CD4-positive, alpha-beta T cell treated with Interleukin-15 for 4 hours (primary cell): ENCODE measurements at regions not wholly inside any gene's neighbourhood (a gene's known extent, or its start where the extent isn't known, plus 50 kb on each side); places are given as distances from the start of the nearest gene placed in this dataset.
"Not testable (repeated sequence)": the region's sequence is repeated elsewhere in the genome, so short reads cannot be mapped to it uniquely, and the experiment has no call there.

Experiments
- DNase-seq: peaks from one replicate; pipeline ENCODE4 v3.0.0-alpha.2; 2020; ENCODE audit warnings: low spot score

DNA sequence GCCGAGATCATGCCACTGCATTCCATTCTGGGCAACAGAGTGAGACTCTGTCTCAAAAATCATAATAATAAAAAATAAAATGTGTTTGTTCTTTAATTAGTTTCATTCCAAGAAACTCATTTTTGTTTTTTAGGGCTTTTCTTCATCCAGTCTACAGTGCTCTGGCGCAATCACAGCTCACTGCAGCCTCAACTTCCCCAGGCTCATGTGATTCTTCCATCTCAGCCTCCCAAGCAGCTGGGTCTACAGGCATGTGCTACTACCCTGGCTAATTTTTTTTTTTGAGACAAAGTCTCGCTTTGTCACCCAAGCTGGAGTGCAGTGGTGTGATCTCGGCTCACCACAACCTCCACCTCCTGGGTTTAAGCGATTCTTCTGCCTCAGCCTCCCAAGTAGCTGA, 143.6 kb upstream of the JARID2 start:
- no peak for DNase-seq

DNA sequence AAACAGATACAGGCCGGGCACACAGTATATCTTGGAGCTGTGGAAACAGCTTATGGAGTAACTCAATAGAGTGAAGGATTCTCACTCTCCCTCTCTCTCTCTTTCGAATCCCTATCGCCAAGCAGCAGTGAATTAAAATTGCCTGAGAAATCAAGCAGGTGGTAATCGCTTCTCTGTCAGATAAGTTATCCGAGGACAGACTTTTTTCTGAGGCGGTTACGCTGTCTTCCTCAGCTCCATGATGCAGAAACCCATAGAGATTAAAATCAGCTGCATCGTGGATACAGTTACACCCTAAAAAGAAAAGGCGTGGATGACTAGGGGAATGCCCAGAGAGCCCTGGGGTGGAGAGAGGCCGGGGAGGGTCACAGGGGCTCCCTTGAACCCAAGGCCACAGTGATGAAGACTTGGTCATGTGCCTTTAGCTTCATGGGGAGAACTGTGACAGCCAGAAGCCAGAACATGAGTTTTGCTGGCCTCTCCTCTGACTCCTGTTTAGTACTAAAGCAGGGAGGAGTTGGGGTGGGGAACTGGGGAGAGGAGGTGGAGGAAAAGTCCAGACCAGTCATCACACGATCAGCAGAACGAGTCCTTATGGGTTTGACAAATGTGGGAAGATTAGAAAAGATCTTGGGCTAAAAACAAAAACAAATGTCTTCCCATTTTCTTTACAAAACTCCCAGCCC, 138.8 kb upstream of the JARID2 start:
- no peak for DNase-seq

DNA sequence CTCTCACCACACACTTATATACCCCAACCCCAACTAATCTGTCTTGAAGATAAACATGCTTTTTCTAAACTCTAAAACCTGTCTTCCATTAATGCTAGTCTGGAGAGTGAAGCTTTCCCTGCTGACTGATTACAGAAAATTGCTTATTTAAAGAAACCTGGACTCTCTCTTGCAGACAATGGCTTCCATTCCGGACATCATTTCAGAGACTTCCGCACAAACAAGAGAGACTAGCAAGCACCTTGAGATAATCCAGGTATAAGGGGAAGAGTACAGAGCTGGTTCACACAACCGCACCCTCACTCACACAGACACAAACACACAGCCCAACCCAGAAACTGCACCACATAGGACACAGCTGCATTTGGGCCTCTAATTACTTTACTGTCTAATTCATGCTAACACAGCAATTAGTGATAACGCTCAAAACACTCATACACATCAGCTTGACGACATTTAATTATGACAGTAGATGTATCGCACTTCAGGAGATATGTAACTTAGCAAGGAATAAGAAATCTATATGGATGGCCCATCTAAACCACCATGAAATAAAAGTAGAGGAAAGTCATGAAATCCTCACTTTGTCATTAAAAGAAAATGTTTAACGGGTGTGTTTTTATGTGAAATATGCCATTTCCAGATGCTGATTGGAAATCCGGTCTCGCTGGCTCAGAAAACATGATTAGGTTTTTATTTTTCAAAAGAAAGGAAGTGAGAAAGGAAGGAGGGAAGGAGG, 138.1 kb upstream of the JARID2 start:
- no peak for DNase-seq

DNA sequence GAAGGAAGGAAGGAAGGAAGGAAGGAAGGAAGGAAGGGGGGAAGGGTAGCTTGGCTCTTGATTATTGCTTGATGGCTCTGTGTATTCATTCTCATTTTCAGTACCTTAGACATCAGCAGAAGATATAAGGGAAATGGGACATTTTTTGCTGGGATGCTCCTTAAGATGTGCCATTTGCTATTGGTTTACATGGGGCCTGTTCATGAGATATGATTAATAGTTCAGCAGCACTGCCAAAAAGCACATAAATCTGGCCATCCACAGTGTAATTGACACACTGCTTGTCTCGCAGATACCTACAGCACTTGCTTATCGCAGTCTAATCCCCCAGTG, 137.5 kb upstream of the JARID2 start:
- no peak for DNase-seq

DNA sequence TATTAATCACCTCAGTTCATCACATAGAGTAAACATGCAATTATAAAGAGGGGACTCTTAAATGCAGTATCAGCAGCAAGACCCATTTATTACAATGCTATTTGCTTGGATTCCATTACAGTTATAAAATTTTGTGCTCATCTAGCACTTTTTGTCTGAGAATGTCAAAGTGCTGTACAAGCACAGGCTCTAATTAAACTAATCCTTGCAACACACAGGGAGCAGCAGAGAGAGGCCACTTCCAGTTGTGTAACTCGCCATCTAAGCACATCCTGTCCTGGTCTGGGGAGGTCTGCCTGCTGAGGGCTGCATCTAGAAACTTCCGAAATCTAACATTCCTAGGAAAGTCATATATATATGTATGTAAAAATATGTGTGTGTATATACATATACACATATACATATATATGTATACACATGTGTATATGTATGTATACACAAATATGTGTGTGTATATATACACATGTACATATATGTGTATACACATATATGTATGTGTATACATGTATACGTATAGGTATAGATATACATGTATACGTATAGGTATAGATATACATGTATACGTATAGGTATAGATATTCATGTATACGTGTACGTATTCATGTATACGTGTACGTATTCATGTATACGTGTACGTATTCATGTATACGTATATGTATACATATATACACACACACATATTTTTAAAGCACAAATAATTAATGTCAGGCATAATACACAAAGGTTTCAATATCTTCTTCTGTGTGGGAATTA, 136.4 kb upstream of the JARID2 start:
- DNase-seq: no peak

DNA sequence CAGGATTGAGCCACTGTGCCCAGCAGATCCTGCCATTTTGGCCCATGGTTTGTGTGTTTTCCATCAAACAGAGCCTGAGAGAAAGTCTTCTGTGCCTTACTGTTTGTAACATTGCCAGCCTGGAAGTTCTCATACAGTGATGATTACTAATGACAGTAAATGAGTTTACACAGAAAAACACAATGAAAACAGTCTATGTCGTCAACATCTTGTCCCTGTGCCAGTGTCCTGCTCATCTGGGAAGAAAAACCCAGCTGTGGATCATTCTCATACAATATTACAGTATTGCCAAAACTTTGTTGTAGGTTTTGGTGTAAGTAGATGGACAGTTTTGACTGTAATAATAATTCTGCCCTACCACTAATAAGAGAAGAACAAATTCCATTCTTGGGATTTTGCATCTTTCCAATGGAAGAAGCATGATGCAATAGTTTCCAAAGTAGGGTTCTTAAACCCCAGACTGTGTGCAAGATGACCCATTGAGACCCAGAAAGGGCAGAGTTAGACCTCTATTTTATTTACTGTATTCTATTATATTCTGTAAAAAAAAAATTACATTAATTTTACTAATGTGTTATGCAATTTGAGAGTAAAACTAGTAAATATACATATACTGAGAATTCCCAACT, 135.0 kb upstream of the JARID2 start:
- no peak for DNase-seq

DNA sequence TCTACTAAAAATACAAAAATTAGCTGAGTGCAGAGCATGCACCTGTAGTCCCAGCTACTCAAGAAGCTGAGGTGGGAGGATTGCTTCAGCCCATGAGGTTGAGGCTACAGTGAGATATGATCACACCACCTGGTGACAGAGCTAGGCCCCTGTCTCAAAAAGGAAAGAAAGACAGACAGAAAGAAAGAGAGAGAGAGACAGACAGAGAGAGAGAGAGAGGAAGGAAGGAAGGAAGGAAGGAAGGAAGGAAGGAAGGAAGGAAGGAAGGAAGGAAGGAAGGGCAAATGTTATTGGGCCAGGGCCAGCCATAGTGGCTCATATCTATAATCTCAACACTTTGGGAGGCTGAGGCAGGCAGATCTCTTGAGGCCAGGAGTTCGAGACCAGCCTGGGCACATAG, 134.3 kb upstream of the JARID2 start:
- DNase-seq: not testable (repeated sequence)

DNA sequence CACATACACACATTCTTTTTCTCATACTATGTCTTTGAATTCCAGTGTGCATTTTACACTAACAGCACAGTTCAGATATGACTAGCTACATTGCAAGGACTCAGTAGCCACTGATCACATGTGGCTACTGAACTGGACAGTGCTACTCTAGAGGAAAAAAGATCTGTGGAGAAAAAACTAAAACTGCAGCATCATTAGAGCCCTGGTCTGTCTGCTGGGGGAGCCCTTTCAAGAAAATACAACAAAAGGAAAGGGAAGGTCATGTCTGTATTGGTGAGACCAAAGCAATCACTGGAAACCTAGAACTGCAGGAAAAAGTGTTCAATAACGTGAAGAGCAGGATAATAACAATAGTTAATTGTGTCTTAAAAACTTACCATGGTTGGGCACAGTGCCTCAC, 132.3 kb upstream of the JARID2 start:
- no peak for DNase-seq

DNA sequence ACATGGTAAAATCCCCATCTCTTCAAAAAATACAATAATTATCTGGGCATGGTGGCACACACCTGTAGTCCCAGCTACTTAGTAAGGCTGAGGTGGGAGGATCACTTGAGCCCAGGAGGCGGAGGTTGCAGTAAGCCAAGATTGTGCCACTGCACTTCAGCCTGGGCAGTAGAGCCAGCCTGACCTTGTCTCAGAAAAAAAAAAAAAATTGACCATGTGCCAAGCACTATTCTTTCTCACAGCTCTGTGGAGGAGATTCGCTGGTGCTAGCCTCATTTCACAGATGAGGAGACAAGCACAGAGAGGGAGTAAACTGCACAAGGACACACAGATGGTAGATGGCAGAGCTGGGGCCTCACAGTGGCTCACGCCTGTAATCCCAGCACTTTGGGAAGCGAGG, 131.8 kb upstream of the JARID2 start:
- no peak for DNase-seq

DNA sequence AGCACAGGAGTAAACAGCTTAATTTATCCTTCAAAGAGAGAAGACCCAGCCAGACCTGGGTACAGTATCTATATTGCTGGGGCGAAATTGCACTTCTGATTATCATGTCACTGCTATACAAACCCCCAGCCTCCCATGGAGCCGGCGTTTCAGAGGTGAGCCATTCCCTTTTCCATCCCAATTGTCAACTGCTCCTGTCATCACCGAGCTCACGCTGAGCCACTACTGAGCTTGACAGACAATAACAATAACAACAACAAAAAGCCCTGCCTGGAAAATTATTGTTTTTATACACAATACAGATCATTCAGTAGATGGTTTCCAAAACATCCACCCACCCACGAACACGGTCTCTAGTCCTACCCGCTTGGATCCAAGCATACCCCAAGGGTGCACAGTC, 129.0 kb upstream of the JARID2 start:
- DNase-seq: no peak

DNA sequence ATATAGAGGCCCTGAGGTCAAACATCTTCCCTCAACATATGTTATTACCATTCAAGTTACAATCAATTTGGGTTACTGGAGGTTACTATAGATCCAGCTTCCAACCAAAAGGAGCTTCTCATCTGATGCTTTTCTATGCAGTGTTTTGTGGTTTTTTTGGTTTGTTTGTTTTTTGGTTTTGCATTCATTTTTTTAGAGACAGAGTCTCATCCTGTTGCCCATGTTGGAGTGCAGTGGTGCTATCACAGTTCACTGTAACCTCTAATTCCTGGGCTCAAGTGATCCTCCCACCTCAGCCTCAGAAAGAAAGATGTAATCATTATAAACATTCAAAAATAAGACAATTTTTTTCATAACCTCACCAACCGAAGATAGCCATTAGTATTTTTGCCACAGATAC, 124.4 kb upstream of the JARID2 start:
- no peak for DNase-seq

DNA sequence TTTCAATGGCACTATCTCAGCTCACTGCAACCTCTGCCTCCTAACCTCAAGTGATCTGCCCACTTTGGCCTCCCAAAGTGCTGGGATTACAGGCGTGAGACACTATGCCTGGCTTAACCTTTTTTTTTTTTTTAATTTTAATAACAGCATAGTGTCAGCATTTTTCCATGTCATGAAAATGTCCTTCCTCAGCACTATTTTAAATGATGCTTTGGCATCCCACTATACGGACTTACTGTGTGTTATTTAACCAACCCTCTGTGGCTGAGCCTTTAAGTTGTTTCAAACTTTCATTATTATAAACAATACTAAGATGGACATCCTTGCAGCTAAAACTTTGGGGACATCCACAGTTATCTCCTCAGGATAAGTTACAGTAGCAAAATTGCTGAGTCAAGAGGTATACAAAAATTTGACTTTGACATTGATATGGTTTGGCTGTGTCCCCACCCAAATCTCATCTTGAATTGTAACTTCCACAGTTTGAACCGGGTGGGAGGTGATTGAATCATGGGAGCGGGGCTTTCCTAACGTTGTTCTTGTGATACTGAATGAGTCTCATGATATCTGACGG, 123.8 kb upstream of the JARID2 start:
- no peak for DNase-seq

DNA sequence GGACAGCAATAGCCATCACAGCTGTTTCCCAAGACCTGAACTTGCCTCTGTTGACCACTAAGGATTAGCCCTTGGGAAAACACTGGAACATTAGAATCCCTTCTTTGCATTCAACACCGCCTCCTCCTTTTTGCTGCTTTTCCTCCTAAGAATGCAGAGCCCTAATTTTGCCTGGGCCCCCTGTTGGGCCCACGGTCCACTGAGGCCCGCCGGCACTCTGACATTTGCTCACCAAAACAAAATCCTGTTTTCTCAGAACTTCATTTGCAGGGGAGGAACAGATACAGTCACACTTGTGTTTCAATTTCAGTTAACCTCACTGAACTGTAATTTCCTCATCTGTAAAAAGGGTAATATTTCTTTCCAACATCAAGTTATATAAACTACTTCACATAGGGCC, 116.0 kb upstream of the JARID2 start:
- no peak for DNase-seq

DNA sequence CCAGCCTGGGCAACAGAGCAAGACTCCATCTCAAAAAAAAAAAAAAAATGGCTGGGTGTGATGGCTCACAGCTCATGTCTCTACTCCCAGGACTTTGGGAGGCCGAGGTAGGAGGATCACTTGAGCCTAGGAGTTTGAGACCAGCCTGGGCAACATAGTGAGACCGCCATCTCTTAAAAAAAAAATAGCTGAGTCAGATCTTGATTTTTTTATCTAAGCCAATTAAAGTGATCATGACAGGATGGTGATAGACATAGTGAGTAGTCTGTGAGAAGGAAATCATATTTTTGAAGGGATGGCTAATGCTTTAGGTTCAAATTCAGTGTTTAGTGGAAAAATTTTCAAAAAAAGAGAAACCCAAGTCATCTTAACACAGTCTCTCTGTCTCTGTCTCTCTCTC, 114.6 kb upstream of the JARID2 start:
- no peak for DNase-seq

DNA sequence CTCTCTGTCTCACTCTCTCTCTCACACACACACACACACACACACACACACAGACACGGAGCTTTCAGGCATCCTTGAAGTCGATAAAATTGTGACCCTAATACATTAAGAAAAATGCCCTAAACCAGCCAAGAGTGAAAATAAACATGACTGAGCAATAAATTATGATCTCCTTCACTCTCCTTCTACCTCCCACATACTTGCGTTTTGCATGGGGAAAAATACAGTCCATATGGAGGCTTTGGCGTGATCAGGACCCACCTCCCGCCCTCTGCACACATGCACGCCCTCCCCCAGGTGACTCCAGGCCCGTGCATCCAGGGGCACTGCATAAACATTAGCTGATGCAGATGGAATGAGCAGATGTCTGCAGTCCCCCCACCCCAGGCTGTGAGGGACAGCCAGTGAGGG, 114.2 kb upstream of the JARID2 start:
- DNase-seq: no peak

DNA sequence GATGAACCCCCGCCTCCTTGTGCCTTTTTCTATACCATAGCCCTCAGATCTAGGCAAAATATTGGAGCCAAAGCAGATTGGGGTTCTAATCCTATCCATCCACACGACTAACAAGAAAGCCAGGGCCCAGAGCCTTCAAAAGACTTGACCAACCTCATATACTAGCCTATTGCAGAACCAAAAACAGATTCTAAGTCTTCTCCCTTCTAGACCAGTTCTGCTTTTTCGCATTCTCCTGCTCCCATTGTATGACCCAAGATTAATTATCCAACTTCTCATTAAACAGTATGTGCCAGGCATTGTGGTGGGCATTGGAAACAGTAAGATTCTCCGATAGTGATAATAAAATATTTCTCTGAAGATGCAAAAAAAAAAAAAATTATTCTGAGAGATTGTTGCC, 113.7 kb upstream of the JARID2 start:
- DNase-seq: no peak

DNA sequence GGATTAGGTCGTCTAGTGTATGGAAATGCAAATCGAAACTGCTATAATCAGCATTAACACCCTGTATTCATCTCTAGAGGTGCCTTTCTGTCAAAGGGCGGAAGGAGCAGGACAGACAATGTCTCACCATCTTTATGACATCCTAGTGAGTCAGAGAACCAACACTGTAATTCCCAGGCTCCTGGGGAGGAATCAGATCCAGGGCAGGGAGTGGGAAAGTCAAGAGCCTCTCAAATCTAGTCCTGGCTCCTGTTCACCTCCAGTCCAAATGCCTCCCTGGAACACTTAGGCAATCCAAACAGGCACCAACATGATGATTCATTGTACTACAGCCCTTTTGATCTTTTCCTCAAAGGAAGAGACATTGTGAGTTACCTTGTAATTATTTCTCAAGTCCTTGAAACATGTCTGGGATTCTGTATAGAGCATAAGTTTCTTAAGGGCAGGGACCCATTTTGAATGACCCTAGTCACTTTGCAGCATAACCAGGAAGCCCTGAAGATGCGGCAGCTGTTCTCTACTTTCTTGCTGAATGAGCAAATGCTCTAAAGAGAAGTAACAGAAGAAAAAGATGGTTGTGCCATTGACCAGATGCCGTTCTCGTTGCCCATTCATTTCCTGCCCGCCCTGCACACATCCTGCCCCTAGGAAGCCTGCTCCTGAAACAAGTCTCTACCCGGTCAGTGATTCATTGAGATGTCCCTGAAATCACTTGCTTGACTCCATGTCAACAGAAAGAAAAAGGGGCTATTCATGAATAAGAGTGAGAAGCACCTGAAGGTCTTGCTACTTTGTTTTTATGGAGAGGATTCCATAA, 112.8 kb upstream of the JARID2 start:
- DNase-seq: no peak

DNA sequence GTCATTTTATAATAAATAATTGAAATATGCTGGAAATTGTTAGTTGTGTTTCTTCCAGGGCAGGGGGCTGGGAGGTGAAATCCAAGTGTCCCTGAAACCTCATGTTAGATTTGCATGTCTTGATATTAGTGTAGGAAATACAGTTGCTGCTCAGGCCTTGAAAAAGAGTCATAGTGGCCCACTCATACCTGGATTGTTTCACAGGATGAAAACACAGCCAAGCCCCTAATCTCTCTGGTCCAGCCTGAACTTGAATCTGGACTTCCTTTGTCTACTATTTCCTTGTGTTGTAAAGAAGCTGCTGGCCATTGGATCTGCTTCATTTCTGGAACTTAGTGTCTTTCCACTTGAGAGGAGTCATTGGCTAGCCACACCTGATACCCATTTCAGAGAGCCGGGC, 108.8 kb upstream of the JARID2 start:
- no peak for DNase-seq

DNA sequence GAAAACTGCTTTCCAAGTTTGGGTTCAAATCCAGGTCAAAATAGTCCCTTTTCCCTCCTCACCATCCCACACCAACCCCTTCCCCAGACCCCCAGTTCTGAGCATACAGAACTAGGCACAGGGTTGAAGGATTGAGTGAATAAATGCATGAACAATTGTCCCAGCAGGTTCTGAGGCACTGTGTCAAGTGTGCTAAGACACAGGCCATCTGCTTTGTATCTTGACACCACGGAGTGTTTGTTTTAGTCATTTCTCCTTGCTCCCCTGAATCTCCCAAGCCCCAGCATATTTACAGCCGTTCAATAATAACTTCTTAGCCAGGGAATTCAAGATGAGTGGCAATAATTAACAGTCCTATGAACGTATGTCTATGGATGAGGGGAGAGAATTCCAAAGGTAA, 102.8 kb upstream of the JARID2 start:
- DNase-seq: no peak

DNA sequence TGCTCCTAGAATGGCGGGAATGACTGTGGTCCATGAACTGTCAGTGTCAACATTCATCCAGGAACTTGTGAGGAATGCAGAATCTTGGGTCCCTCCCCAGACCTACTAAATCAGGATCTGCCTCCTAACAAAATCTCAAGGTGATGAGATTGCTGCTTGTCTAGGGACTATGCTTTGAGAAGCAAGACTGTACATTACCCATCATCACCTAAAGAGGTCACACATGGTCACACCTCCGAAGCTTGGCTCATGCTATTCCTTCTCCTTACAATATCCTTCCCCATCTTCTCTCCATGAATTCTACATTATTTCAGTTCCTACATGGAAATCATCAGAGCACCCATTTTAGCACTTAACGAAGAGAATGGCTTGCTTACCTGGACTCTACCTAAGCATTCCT, 102.3 kb upstream of the JARID2 start:
- DNase-seq: no peak

DNA sequence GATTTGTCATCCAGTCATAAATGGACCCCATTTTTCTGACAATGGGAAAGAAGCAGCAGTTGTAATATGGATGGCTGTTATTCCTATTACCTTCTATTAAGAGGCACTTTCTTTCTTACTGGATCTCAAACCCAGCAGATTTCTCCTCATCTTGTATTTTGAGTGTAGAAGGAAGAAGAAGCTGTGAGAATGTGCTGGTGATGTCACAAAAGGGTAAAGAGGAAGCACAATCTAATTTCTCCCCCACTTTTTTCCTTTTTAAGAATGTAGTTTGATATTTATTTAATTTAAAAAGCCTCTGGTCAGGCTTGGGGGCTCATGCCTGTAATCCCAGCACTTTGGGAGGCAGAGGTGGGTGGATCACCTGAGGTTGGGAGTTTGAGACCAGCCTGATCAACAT, 100.0 kb upstream of the JARID2 start:
- DNase-seq: no peak

DNA sequence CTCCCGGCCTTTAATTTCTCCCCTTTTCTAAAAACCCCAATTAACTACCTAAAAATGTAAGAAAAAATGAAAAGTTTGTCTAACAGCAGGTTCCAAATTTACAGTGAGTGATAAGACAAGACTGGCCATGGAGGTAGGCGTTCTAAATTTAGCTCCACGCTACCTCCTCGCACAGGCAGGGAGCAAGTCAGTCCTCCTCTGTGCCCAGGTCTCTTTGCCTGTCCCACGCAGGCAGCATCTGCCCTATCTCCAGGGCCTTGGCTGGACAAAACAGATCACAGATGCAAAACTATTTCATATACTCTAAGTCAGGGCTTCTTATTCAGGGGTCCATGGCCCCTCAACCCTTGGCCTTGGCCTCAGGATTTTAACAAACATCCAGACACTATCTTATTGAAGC, 98.0 kb upstream of the JARID2 start:
- no peak for DNase-seq
